Pancreas (tissue), 10 donors: ENCODE measurements at regions not wholly inside any gene's neighbourhood (a gene's known extent, or its start where the extent isn't known, plus 50 kb on each side); places are given as distances from the start of the nearest gene placed in this dataset.

Experiments
- ATAC-seq, 4 donors: fragments of 200-7000 bp; cut with Tn5 transposase; one replicate each; pipeline versions ENCODE4 v1.8.0 to v1.9.1; 2020; ENCODE audit warnings: mild to moderate bottlenecking in 4 of 4, moderate library complexity in 4 of 4
- DNase-seq, 6 donors: peaks; one replicate each; pipeline ENCODE4 v3.0.0-alpha.2; 2020
- FAIRE-seq: peaks from 2 replicates; lab custom pipeline; 2012; peaks lifted over from hg19 to GRCh38; lab: Jason Lieb, UNC
- H3K27ac ChIP-seq, 4 donors: fragments of 200-600 bp; sonication (generic); 1 replicate in 3 of 4; 2 replicates in 1 of 4; pipeline versions ENCODE4 v1.5.0 to v1.8.0; 2020
- H3K27me3 ChIP-seq, 4 donors: fragments of 200-600 bp; one replicate each; pipeline ENCODE4 v1.8.0; 2021
- H3K36me3 ChIP-seq, 3 donors: fragments of 200-600 bp; sonication (generic) in 1 of 3; one replicate each; pipeline versions ENCODE4 v1.5.0 to v1.8.0; 2020 to 2021
- H3K4me1 ChIP-seq, 3 donors: fragments of 200-600 bp; one replicate each; pipeline ENCODE4 v1.8.0; 2021
- H3K4me3 ChIP-seq, 4 donors: fragments of 200-600 bp; sonication (generic) in 2 of 4; one replicate each; pipeline versions ENCODE4 v1.5.0 to v1.8.0; 2020 to 2021
- H3K9me3 ChIP-seq, 4 donors: fragments of 200-600 bp; one replicate each; pipeline ENCODE4 v1.8.0; 2021
- CTCF ChIP-seq, 4 donors: fragments of 200-600 bp; sonication (generic) in 3 of 4; IDR thresholded peaks; one replicate each; pipeline versions ENCODE4 v1.5.0 to v1.8.0; 2021; ENCODE audit warnings: antibody characterized with exemption in 4 of 4
- WGBS, 2 donors: extraction: QIAGEN DNeasy Blood & Tissue Kit; methylation state at CpG; one replicate each; pipeline ENCODE4 v1.1.7; 2013; 5-methylcytosine and 5-hydroxymethylcytosine counted together
- intact Hi-C, 3 donors: fragments of 100-400 bp; cut with DNase I; formaldehyde crosslinking; loops; one replicate each; pipeline versions ENCODE4 v1.11.1 to v1.14.2; 2022
- donor health status: healthy with polysubstance abuse.
- donor health status: DM: no; HTN: no; CAD: no; lungs with moderate emphysema.
- donor health status: DM: no; HTN: no; CAD: no.
- donor health status: control.
- donor health status: control.
- donor health status: Bipolar disorder and iron deficiency.
- donor health status: DM: yes; HTN: yes; CAD: no.
- donor health status: DM: no; HTN: no; CAD: no.
- donor health status: DM: no; HTN: no; CAD: no.
- donor health status: DM: yes; HTN: yes; CAD: no.

GRCh38 chr5:155780260-155780659 lies 546.7 kb upstream of the SGCD start:
- DNase-seq (no peak), ATAC-seq (no peak), FAIRE-seq (no peak)
- WGBS, 2 donors: 44 to 53% methylated on average over 3 of the region's 3 CpGs
- H3K4me1 ChIP-seq: no peaks in the 10 kb centered on the region
- H3K36me3 ChIP-seq: no peaks in the 10 kb centered on the region
- intact Hi-C loops: no loop called here
- H3K9me3 ChIP-seq: no peaks in the 10 kb centered on the region
- no peak overlapping the region for H3K4me3 ChIP-seq
- H3K27me3 ChIP-seq: no peaks in the 10 kb centered on the region
- no peak overlapping the region for H3K27ac ChIP-seq
- no peak for TF ChIP-seq CTCF (IDR thresholded peaks at IDR 0.05)

- Histone ChIP-seq H3K4me1 (no peaks in the 10 kb centered on the region), H3K9me3 (no peaks in the 10 kb centered on the region), H3K4me3 (no peak overlapping the region), H3K36me3 (no peaks in the 10 kb centered on the region), H3K27ac (no peak overlapping the region), H3K27me3 (no peaks in the 10 kb centered on the region)
- intact Hi-C loops: no loop called here
- ATAC-seq (no peak), DNase-seq (no peak), FAIRE-seq (no peak)
- WGBS, 2 donors: 31 to 47% methylated on average over 1 of the region's 1 CpG
- TF ChIP-seq CTCF (IDR thresholded peaks at IDR 0.05): no peak
These were observed 543.7 kb upstream of the SGCD start for GRCh38 chr5:155783246-155783645.

GRCh38 chr5:155783791-155784190 lies 543.2 kb upstream of the SGCD start:
- no peaks in the 10 kb centered on the region for H3K36me3 ChIP-seq
- 38 to 54% methylated on average over 3 of the region's 3 CpGs for WGBS, 2 donors
- intact Hi-C loops: no loop called here
- H3K9me3 ChIP-seq: no peaks in the 10 kb centered on the region
- DNase-seq: no peak
- ATAC-seq: no peak
- no peaks in the 10 kb centered on the region for H3K4me1 ChIP-seq
- no peak for TF ChIP-seq CTCF (IDR thresholded peaks at IDR 0.05)
- H3K4me3 ChIP-seq: no peak overlapping the region
- no peaks in the 10 kb centered on the region for H3K27me3 ChIP-seq
- H3K27ac ChIP-seq: no peak overlapping the region
- FAIRE-seq: no peak

- intact Hi-C loops: no loop called here
- H3K36me3 ChIP-seq: no peaks in the 10 kb centered on the region
- 47 to 62% methylated on average over 1 of the region's 1 CpG for WGBS, 2 donors
- H3K4me3 ChIP-seq: no peak overlapping the region
- no peak for ATAC-seq
- no peak for TF ChIP-seq CTCF (IDR thresholded peaks at IDR 0.05)
- no peaks in the 10 kb centered on the region for H3K4me1 ChIP-seq
- H3K27me3 ChIP-seq: no peaks in the 10 kb centered on the region
- DNase-seq: no peak
- H3K9me3 ChIP-seq: no peaks in the 10 kb centered on the region
- H3K27ac ChIP-seq: no peak overlapping the region
- FAIRE-seq: no peak
These were observed 540.9 kb upstream of the SGCD start for GRCh38 chr5:155786108-155786507.

GRCh38 chr5:155792873-155793272 lies 534.1 kb upstream of the SGCD start:
- intact Hi-C loops: no loop called here
- FAIRE-seq: no peak

More at GRCh38 chr5:155792873-155793272, 534.1 kb upstream of the SGCD start:
- H3K27ac ChIP-seq: no peak overlapping the region
- H3K27me3 ChIP-seq: no peaks in the 10 kb centered on the region
- ATAC-seq (no peak), DNase-seq (no peak)
- no peak for TF ChIP-seq CTCF (IDR thresholded peaks at IDR 0.05)
- H3K4me3 ChIP-seq: no peak overlapping the region
- H3K36me3 ChIP-seq: no peaks in the 10 kb centered on the region
- no peaks in the 10 kb centered on the region for H3K4me1 ChIP-seq
- no peaks in the 10 kb centered on the region for H3K9me3 ChIP-seq
- 41% methylated on average over 1 of the region's 1 CpG for WGBS, 2 donors
